ENCODE measurements at regions not wholly inside any gene's neighbourhood (a gene's known extent, or its start where the extent isn't known, plus 50 kb on each side); places are given as distances from the start of the nearest gene placed in this dataset.

DNA sequence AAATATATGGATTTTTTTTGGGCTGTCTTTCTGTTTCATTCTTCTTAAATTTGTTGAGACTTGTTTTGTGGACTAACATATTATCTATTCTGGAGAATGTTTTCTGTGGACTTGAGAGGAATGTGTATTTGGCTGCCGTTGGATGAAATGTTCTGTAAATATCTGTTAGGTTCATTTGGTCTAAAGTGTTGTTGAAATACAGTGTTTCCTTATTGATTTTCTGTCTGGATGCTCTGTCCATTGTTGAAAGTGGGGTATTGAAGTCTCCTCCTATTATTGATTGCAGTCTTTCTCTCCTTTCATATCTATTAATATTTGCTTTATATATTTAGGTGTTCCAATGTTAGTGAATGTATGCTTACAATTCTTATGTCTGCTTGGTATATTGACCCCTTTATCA is 431.8 kb downstream of the RAPGEF2 start:
- peaks cover 6% of the 10 kb centered on the region for H3K9me3 ChIP-seq
- ATAC-seq = no peak
- no peaks in the 10 kb centered on the region for H3K36me3 ChIP-seq (ENCODE audit: low read depth)
- intact Hi-C loops (cut with DNase I, micrococcal nuclease) = no loop called here
- no peaks in the 10 kb centered on the region for H3K4me1 ChIP-seq (ENCODE audit: low read depth)
- TF ChIP-seq CTCF (IDR thresholded peaks at IDR 0.05) = no peak
- H3K4me3 ChIP-seq = no peak overlapping the region
- no peak for DNase-seq

- TF ChIP-seq CTCF (IDR thresholded peaks at IDR 0.05) = no peak
- DNase-seq = no peak
- ATAC-seq = no peak
- no peaks in the 10 kb centered on the region for H3K36me3 ChIP-seq (ENCODE audit: low read depth)
- H3K4me3 ChIP-seq = no peak overlapping the region
- H3K9me3 ChIP-seq = peaks cover 6% of the 10 kb centered on the region
- no peaks in the 10 kb centered on the region for H3K4me1 ChIP-seq (ENCODE audit: low read depth)
- intact Hi-C loops (cut with DNase I, micrococcal nuclease) = no loop called here
Measured at GRCh38 chr4:159538556-159538955, 435.7 kb downstream of the RAPGEF2 start.

GRCh38 chr4:159540038-159540437 is 437.2 kb downstream of the RAPGEF2 start:
- intact Hi-C loops (cut with DNase I, micrococcal nuclease) = no loop called here
- H3K9me3 ChIP-seq = peaks cover 6% of the 10 kb centered on the region
- no peak for TF ChIP-seq CTCF (IDR thresholded peaks at IDR 0.05)
- no peaks in the 10 kb centered on the region for H3K4me1 ChIP-seq (ENCODE audit: low read depth)
- no peaks in the 10 kb centered on the region for H3K36me3 ChIP-seq (ENCODE audit: low read depth)
- ATAC-seq (no peak), DNase-seq (no peak)
- H3K4me3 ChIP-seq = no peak overlapping the region

DNA sequence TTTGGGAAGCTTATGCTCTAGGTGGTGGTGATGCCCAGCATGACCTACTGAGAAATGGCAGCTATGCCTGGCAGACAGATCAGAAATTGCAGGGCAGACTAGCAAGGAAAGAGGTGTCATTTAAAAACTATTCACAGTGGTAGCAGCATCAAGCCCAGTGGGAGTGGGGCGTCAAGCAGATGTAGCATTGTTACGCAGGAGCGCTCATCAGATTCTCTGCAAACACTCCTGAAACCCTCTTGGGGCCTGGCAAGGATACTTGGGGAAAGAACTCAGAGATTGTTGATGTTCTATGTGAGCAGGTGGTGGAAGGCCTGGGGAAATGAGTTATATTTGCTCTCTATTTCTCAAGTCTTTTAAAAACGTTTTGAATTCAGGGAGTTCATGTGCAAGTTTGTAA is 437.6 kb downstream of the RAPGEF2 start:
- H3K9me3 ChIP-seq = peaks cover 6% of the 10 kb centered on the region
- DNase-seq (no peak), ATAC-seq (no peak)
- no peak overlapping the region for H3K4me3 ChIP-seq
- no peak for TF ChIP-seq CTCF (IDR thresholded peaks at IDR 0.05)
- H3K4me1 ChIP-seq (ENCODE audit: low read depth) = no peaks in the 10 kb centered on the region
- H3K36me3 ChIP-seq (ENCODE audit: low read depth) = no peaks in the 10 kb centered on the region
- intact Hi-C loops (cut with DNase I, micrococcal nuclease) = no loop called here

GRCh38 chr4:159541143-159541542 is 438.3 kb downstream of the RAPGEF2 start:
- Histone ChIP-seq H3K4me1 (ENCODE audit: low read depth) (no peaks in the 10 kb centered on the region), H3K9me3 (peaks cover 6% of the 10 kb centered on the region), H3K36me3 (ENCODE audit: low read depth) (no peaks in the 10 kb centered on the region), H3K4me3 (no peak overlapping the region)
- ATAC-seq = no peak
- DNase-seq = no peak
- no peak for TF ChIP-seq CTCF (IDR thresholded peaks at IDR 0.05)
- intact Hi-C loops (cut with DNase I, micrococcal nuclease) = no loop called here

- intact Hi-C loops (cut with DNase I, micrococcal nuclease) = no loop called here
- no peak for TF ChIP-seq CTCF (IDR thresholded peaks at IDR 0.05)
- ATAC-seq (no peak), DNase-seq (no peak)
- peaks cover 5% of the 10 kb centered on the region for H3K9me3 ChIP-seq
- no peak overlapping the region for H3K4me3 ChIP-seq
- no peaks in the 10 kb centered on the region for H3K4me1 ChIP-seq (ENCODE audit: low read depth)
- H3K36me3 ChIP-seq (ENCODE audit: low read depth) = no peaks in the 10 kb centered on the region
Measured at GRCh38 chr4:159542296-159542695, 439.4 kb downstream of the RAPGEF2 start.

All from mucosa of descending colon (tissue), 3 donors.